H1 (cell line): ENCODE measurements at regions not wholly inside any gene's neighbourhood (a gene's known extent, or its start where the extent isn't known, plus 50 kb on each side); places are given as distances from the start of the nearest gene placed in this dataset.

Source experiments
- CREB1 ChIP-seq: IDR thresholded peaks from 2 replicates; pipeline ENCODE4 v1.6.1; 2012; ENCODE audit warnings: inconsistent platforms

GRCh38 chr10:4061441-4061951 is 276.5 kb upstream of the KLF6 start (continued):
- no peak for TF ChIP-seq CREB1
